HCT116 (cell line): ENCODE measurements at regions not wholly inside any gene's neighbourhood (a gene's known extent, or its start where the extent isn't known, plus 50 kb on each side); places are given as distances from the start of the nearest gene placed in this dataset.
"Not testable (repeated sequence)": the region's sequence is repeated elsewhere in the genome, so short reads cannot be mapped to it uniquely, and the experiment has no call there.

ENCODE experiments used
- ATAC-seq: fragments of 200-7000 bp; cut with Tn5 transposase; 2 replicates; pipeline ENCODE4 v1.9.1; 2020; ENCODE audit warnings: mild to moderate bottlenecking, moderate library complexity
- BruUV-seq: library from RNA; stranded (reverse); fragments of 400-500 nt; replicated peaks from 2 replicates; lab custom pipeline; 2021; lab: Mats Ljungman, UMichigan
- CTCF ChIA-PET: fragments of 300-600 bp; sonication (Branson Sonifier 250); formaldehyde crosslinking; loops from one replicate; lab custom pipeline; 2021; ENCODE audit warnings: antibody characterized with exemption; lab: Charles Lee
- POLR2A ChIA-PET: fragments of 300-600, 350-600 bp; sonication (Branson Sonifier 250); formaldehyde crosslinking; loops from one replicate; lab custom pipeline; 2021; ENCODE audit warnings: antibody characterized with exemption; lab: Charles Lee
- RAD21 ChIA-PET, 2 experiments: fragments of 300-600 bp; sonication (Branson Sonifier 250); formaldehyde crosslinking; loops; one replicate each; lab custom pipeline; 2023; ENCODE audit warnings: low total read pairs in 2 of 2; ENCODE audit not compliant: uncharacterized antibody in 2 of 2, unreplicated experiment in 2 of 2, low non-redundant PET in 1 of 2; lab: Charles Lee
- DNase-seq: peaks from one replicate; pipeline ENCODE4 v3.0.0-alpha.2; 2010; ENCODE audit warnings: low read depth, low spot score
- H2AFZ ChIP-seq: fragments of 200-600 bp; shearing (Covaris generic), sonication (generic); 2 replicates; pipeline ENCODE4 v1.6.1; 2017; ENCODE audit warnings: low read depth, mixed run types, mixed read lengths, antibody characterized with exemption, low read length; ENCODE audit not compliant: poor library complexity, severe bottlenecking
- H3K27ac ChIP-seq: 2 replicates; pipeline ENCODE4 v1.5.1; 2012; ENCODE audit warnings: low read depth, low read length
- H3K27me3 ChIP-seq: fragments of 200-600 bp; sonication (generic); 2 replicates; pipeline ENCODE4 v1.6.1; 2016; ENCODE audit warnings: mixed run types, low read length, mixed read lengths; ENCODE audit not compliant: insufficient read depth
- H3K36me3 ChIP-seq, 2 experiments: fragments of 200-500 bp in 1 of 2; fragments of 200-600 bp in 1 of 2; sonication (Bioruptor generic) in 1 of 2; sonication (generic) in 1 of 2; 2 replicates each; pipeline versions ENCODE4 v1.5.1 to v1.6.1; 2014 to 2016; ENCODE audit warnings: low read length in 2 of 2, inconsistent platforms in 1 of 2, mixed read lengths in 1 of 2, mixed run types in 1 of 2; ENCODE audit not compliant: insufficient read depth in 2 of 2, control insufficient read depth in 1 of 2
- H3K4me1 ChIP-seq, 2 experiments: fragments of 200-600 bp in 1 of 2; sonication (generic) in 1 of 2; 2 replicates each; pipeline versions ENCODE4 v1.5.1 to v1.6.1; 2012 to 2017; ENCODE audit warnings: low read length in 2 of 2, inconsistent platforms in 1 of 2, mild to moderate bottlenecking in 1 of 2, mixed read lengths in 1 of 2, mixed run types in 1 of 2, moderate library complexity in 1 of 2; ENCODE audit not compliant: insufficient read depth in 2 of 2, control insufficient read depth in 1 of 2
- H3K4me2 ChIP-seq: fragments of 200-600 bp; sonication (generic); 2 replicates; pipeline ENCODE4 v1.6.1; 2017; ENCODE audit warnings: mixed run types, low read length, mixed read lengths
- H3K4me3 ChIP-seq, 2 experiments: fragments of 200-600 bp in 1 of 2; sonication (generic) in 1 of 2; replicated peaks in 1 of 2; 2 replicates each; pipeline ENCODE4 v1.5.1; 2011 to 2016; ENCODE audit warnings: low read length in 2 of 2, control low read depth in 1 of 2, low read depth in 1 of 2, mild to moderate bottlenecking in 1 of 2, mixed read lengths in 1 of 2, mixed run types in 1 of 2
- H3K79me2 ChIP-seq: fragments of 200-600 bp; sonication (generic); 2 replicates; pipeline ENCODE4 v1.6.1; 2017; ENCODE audit warnings: mild to moderate bottlenecking, mixed run types, low read length, moderate library complexity, mixed read lengths; ENCODE audit not compliant: insufficient read depth
- H3K9ac ChIP-seq: fragments of 200-600 bp; sonication (generic); 2 replicates; pipeline ENCODE4 v1.6.1; 2016; ENCODE audit warnings: low read length, mixed read lengths
- H3K9me2 ChIP-seq: fragments of 200-600 bp; sonication (generic), shearing (Covaris generic); 2 replicates; pipeline ENCODE4 v1.6.1; 2017; ENCODE audit warnings: mixed run types, mild to moderate bottlenecking, moderate library complexity; ENCODE audit not compliant: insufficient read depth
- H3K9me3 ChIP-seq, 2 experiments: fragments of 200-500 bp in 1 of 2; fragments of 200-600 bp in 1 of 2; sonication (Bioruptor generic) in 1 of 2; sonication (generic) in 1 of 2; 2 replicates each; pipeline ENCODE4 v1.6.1; 2014 to 2017; ENCODE audit warnings: low read length in 2 of 2, mixed read lengths in 2 of 2, inconsistent platforms in 1 of 2, low read depth in 1 of 2, mild to moderate bottlenecking in 1 of 2, mixed run types in 1 of 2, moderate library complexity in 1 of 2; ENCODE audit not compliant: control insufficient read depth in 1 of 2, insufficient read depth in 1 of 2
- H4K20me1 ChIP-seq: fragments of 200-600 bp; sonication (generic), shearing (Covaris generic); 2 replicates; pipeline ENCODE4 v1.6.1; 2017; ENCODE audit warnings: mixed run types, mild to moderate bottlenecking, moderate library complexity; ENCODE audit not compliant: insufficient read depth
- ELF1 ChIP-seq: IDR thresholded peaks from 2 replicates; pipeline ENCODE4 v1.6.1; 2012; ENCODE audit warnings: low read depth, borderline replicate concordance
- EZH2 ChIP-seq: fragments of 200-600 bp; sonication (generic); IDR thresholded peaks from 2 replicates; pipeline ENCODE4 v1.6.1; 2017; ENCODE audit warnings: antibody characterized with exemption, mixed run types
- EZH2phosphoT487 ChIP-seq: fragments of 200-600 bp; IDR thresholded peaks from 2 replicates; pipeline ENCODE4 v1.6.1; 2018; ENCODE audit warnings: antibody characterized with exemption, borderline replicate concordance
- POLR2AphosphoS5 ChIP-seq: IDR thresholded peaks from 2 replicates; pipeline ENCODE4 v1.6.1; 2011; ENCODE audit warnings: mild to moderate bottlenecking, low read depth, low read length, moderate library complexity
- SIN3A ChIP-seq: IDR thresholded peaks from 2 replicates; pipeline ENCODE4 v1.6.1; 2012; ENCODE audit warnings: low read depth
- SP1 ChIP-seq: IDR thresholded peaks from 2 replicates; pipeline ENCODE4 v1.6.1; 2012; ENCODE audit warnings: low read depth
- YY1 ChIP-seq: IDR thresholded peaks from 2 replicates; pipeline ENCODE4 v1.6.1; 2011; ENCODE audit warnings: low read length, low read depth, moderate library complexity, mild to moderate bottlenecking; ENCODE audit not compliant: insufficient replicate concordance; ENCODE audit errors: extremely low read depth
- intact Hi-C: fragments of 100-400 bp; cut with micrococcal nuclease; formaldehyde crosslinking; loops from 2 replicates; pipeline ENCODE4 v1.10.0; 2022
- TF ChIP-seq, protein P1 (sequence below): IDR thresholded peaks from 2 replicates; pipeline ENCODE4 v1.6.1; 2012; ENCODE audit warnings: low read depth
- TF ChIP-seq, protein P2 (sequence below): IDR thresholded peaks from 2 replicates; pipeline ENCODE4 v1.6.1; 2012
- TF ChIP-seq, protein P3 (sequence below): IDR thresholded peaks from 2 replicates; pipeline ENCODE4 v1.6.1; 2012

DNA sequence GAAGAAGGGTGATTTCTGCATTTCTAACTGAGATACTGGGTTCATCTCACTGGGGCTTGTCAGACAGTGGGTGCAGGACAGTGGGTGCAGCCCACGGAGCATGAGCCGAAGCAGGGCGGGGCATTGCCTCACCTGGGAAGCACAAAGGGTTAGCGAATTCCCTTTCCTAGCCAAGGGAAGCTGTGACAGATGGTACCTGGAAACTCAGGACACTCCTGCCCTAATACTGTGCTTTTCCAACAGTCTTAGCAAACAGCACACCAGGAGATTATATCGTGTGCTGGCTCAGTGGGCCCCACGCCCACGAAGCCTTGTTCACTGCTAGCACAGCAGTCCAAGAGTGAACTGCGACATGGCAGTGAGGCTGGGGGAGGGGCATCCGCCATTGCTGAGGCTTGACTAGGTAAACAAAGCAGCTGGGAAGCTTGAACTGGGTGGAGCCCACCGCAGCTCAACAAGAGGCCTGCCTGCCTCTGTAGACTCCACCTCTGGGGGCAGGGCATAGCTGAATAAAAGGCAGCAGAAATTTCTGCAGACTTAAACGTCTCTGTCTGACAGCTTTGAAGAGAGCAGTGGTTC lies 1057.7 kb downstream of the HACE1 start:
- not testable (repeated sequence) for H3K9me2 ChIP-seq

DNA sequence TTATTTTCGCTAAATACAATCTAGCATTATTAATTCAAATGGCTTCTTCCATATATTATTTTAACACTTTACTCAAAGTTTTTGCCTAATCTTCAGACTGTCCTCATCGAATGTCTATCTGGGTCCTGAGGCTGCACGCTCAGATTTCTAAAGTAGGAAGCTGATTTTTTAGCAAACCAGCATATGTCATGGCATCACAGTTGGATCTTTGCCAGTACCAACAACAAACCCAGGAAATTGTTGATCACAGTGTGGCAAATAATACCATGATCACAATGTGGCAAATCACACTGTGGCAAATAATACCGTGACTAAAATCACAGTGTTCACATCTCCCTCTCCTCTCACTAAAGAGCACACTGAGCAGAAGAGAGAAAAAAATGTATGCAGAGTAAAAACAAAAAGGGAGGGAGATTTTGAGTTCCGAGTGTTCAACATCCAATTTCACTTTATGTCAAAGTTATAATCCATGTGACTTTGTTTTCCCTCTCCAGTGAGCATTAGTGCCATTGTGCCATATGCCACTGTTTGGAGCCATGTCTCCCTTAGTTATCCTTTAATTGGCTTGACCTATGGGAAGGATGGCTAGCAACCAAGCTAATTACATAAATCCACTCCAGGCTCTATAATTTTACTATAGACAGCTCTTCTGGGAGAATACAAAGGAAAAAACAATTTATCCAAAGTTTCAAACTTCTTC lies 1059.6 kb downstream of the HACE1 start:
- Histone ChIP-seq H2AFZ (no peak overlapping the region), H3K4me3 (no peak overlapping the region), H3K4me2 (no peak overlapping the region), H3K27me3 (no peaks in the 10 kb centered on the region), H3K9ac (no peak overlapping the region), H4K20me1 (no peaks in the 10 kb centered on the region), H3K9me2 (no peaks in the 10 kb centered on the region; the same call in 1 of the 2 replicates), H3K4me1 (no peaks in the 10 kb centered on the region), H3K36me3 (no peaks in the 10 kb centered on the region), H3K9me3 (no peaks in the 10 kb centered on the region), H3K79me2 (no peaks in the 10 kb centered on the region)
- ATAC-seq: no peak
- POLR2A ChIA-PET: no interaction called here
- intact Hi-C loops: loop anchor here (5.0 to 10.0 kb wide), 2 partner anchors 535 to 948 kb away; no protein-coding TSS in a partner anchor
- DNase-seq: no peak
- CTCF ChIA-PET: no interaction called here
- BruUV-seq: no TSS peak
- RAD21 ChIA-PET: no interaction called here
- TF ChIP-seq POLR2AphosphoS5 (no peak), EZH2 (no peak), SP1 (no peak), YY1 (no peak), SIN3A (no peak), ELF1 (no peak), EZH2phosphoT487 (no peak)
- TF ChIP-seq, protein P1, sequence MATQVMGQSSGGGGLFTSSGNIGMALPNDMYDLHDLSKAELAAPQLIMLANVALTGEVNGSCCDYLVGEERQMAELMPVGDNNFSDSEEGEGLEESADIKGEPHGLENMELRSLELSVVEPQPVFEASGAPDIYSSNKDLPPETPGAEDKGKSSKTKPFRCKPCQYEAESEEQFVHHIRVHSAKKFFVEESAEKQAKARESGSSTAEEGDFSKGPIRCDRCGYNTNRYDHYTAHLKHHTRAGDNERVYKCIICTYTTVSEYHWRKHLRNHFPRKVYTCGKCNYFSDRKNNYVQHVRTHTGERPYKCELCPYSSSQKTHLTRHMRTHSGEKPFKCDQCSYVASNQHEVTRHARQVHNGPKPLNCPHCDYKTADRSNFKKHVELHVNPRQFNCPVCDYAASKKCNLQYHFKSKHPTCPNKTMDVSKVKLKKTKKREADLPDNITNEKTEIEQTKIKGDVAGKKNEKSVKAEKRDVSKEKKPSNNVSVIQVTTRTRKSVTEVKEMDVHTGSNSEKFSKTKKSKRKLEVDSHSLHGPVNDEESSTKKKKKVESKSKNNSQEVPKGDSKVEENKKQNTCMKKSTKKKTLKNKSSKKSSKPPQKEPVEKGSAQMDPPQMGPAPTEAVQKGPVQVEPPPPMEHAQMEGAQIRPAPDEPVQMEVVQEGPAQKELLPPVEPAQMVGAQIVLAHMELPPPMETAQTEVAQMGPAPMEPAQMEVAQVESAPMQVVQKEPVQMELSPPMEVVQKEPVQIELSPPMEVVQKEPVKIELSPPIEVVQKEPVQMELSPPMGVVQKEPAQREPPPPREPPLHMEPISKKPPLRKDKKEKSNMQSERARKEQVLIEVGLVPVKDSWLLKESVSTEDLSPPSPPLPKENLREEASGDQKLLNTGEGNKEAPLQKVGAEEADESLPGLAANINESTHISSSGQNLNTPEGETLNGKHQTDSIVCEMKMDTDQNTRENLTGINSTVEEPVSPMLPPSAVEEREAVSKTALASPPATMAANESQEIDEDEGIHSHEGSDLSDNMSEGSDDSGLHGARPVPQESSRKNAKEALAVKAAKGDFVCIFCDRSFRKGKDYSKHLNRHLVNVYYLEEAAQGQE: no peak
- TF ChIP-seq, protein P2, sequence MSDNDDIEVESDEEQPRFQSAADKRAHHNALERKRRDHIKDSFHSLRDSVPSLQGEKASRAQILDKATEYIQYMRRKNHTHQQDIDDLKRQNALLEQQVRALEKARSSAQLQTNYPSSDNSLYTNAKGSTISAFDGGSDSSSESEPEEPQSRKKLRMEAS: no peak
- TF ChIP-seq, protein P3, sequence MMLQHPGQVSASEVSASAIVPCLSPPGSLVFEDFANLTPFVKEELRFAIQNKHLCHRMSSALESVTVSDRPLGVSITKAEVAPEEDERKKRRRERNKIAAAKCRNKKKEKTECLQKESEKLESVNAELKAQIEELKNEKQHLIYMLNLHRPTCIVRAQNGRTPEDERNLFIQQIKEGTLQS: no peak
- TF ChIP-seq, all 23 proteins: peak for 0
- no peak overlapping the region for H3K27ac ChIP-seq

More for the DNA sequence above, 1057.7 kb downstream of the HACE1 start:
- H3K36me3 ChIP-seq, BruUV-seq, H3K4me1 ChIP-seq, H4K20me1 ChIP-seq, POLR2A ChIA-PET, CTCF ChIA-PET, H3K9ac ChIP-seq, ATAC-seq, H3K27me3 ChIP-seq, H3K4me3 ChIP-seq, H3K79me2 ChIP-seq, H3K4me2 ChIP-seq, intact Hi-C loops, RAD21 ChIA-PET, H2AFZ ChIP-seq, H3K27ac ChIP-seq, DNase-seq, H3K9me3 ChIP-seq: not testable (repeated sequence)
